HG02884 (cell line): ENCODE measurements at regions not wholly inside any gene's neighbourhood (a gene's known extent, or its start where the extent isn't known, plus 50 kb on each side); places are given as distances from the start of the nearest gene placed in this dataset.

Experiments
- ATAC-seq: cut with Tn5 transposase; IDR thresholded peaks from one replicate; pipeline ENCODE4 v1.9.1; 2021; ENCODE audit warnings: mild to moderate bottlenecking, moderate library complexity; ENCODE audit not compliant: unreplicated experiment

- ATAC-seq: no peak
Measured at GRCh38 chr9:99391937-99392594, 170.0 kb downstream of the SEC61B start.

GRCh38 chr9:99392986-99393385, 170.9 kb downstream of the SEC61B start:
- ATAC-seq: no peak

DNA sequence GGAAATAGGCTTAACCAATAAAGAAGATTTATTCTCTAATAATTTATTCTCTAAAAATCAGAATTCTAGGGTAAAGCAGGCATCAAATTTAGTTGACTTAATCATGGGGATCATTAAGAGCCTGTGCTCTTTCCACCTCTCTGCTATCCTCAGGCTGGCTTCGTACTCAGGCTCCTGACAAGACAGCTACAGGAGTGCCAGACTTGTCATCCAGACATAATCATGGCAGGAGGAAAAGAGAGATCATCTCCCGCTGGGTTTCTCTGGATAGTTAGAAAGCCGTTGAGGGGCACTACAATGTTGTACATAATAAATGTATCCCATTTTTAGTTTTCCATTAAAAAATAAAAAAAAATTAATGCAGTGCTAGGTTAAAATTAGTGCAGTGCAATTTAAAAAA, 171.9 kb downstream of the SEC61B start:
- no peak for ATAC-seq

GRCh38 chr9:99398241-99398640, 176.2 kb downstream of the SEC61B start:
- no peak for ATAC-seq

DNA sequence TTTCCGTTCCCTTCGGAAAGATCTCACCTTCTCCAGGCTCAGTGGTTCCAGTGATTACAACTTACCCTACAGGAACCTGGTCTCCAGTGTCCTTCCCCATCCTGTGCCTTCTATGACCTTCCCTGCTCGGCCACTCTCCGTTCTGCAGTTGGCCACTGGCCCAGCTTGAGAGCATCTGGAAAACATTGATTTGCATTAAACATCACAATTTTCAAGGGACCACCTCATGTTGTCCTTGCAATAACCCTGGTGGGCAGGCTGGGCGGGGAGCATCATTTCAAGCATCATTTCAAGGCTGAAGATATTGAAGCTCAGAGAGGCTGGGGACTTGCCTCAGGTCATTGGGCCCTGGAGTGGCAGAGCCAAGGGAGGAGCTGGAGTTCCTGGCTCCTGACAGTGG, 177.4 kb downstream of the SEC61B start:
- ATAC-seq: no peak

DNA sequence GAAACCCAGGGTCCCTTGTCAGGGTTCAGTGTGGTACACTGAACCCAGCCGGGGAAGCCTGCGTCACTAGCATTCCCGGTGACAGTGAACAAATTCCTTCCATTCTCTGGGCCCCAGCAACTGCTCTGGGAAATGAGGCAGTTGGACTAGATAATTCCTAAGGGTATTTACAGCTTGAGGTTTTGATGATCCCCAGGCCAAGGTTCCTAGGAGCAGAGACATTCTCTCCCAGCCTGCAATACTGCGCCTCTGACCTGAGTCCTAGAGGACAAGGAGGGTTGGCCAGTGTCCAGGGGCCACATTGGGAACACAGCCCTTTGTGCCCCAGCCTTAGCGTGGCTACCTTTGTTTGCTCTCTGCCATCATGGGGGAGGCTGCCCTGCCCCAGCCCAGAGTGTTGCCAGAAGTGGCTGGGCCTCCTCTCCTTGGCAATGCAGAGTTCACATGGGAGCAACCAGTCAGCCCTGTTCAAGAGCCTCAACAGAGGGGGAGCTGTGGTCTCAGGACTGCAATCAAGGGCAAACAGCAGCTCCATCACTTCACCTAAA, 178.2 kb downstream of the SEC61B start:
- ATAC-seq: no peak

- ATAC-seq: no peak
Measured at GRCh38 chr9:99401680-99402504, 179.8 kb downstream of the SEC61B start.

GRCh38 chr9:99403371-99403770, 181.3 kb downstream of the SEC61B start:
- no peak for ATAC-seq

DNA sequence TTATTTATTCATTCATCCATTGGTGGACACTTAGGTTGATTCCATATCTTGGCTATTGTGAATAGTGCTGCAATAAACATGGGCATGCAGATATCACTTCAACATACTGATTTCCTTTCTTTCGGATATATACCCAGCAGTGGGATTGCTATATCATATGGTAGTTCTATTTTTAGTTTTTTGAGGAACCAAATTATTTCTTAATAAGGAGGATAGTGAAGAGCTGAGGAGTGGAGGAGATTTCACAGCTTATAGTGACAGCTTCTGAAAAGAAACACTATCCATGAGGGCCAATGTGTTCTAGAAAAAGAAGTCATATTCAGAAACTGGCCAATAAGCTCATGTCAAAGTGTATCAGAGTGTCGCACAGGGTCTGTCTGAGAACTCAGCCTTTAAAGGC, 183.3 kb downstream of the SEC61B start:
- ATAC-seq: no peak

DNA sequence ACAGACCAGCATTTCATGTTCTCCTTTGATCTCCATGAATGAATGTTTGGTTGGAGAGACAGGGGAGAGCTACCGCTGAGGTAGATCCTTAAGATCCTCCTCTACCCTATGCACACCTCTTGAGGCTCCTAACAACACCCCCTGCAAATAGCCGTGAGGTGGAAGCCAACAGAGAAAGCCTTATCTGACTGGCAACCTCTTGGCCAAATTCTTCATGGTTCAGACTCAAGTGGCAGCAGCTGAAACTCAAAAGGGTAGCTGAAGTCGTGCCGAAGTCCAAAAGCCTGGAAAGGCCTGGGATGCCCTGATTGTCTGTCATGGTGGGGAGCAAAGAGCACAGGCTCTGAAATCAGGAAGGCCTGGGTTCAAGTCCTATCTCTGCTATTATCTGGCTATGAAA, 184.9 kb downstream of the SEC61B start:
- no peak for ATAC-seq

- no peak for ATAC-seq
Measured at GRCh38 chr9:99411068-99411467, 189.0 kb downstream of the SEC61B start.

DNA sequence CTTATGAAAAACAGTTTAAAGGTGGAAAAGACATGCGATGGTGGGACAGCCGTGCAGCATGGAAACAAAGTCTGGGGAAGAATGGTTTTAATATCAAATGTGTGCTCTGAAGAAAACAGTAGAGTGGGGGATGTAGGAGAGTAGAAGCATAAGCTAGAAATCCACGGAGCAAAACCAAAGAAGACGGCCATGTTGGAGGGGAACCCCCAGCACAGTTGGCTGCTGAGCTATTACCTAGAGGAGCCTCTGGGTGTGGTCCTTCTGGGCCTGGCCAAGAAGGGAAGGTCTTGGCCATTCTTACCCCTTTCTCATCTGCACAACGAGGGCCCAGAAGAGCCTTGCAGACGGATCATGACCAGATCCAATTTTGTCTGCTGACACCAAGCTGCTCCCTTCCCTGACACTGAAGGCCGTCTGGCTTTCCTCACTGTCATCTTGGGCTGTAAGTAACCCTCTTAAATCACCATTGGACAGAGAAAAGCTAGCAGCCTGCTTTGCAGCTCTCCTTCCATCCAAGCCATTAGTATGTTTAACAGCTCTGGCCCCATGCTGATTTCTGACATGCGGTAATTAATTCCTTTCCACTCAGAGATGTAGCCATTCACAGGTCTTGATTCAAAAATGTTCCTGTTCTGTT, 189.5 kb downstream of the SEC61B start:
- ATAC-seq: no peak

- no peak for ATAC-seq
Measured at GRCh38 chr9:99412606-99413005, 190.5 kb downstream of the SEC61B start.

- ATAC-seq: no peak
Measured at GRCh38 chr9:99414321-99414720, 192.2 kb downstream of the SEC61B start.

DNA sequence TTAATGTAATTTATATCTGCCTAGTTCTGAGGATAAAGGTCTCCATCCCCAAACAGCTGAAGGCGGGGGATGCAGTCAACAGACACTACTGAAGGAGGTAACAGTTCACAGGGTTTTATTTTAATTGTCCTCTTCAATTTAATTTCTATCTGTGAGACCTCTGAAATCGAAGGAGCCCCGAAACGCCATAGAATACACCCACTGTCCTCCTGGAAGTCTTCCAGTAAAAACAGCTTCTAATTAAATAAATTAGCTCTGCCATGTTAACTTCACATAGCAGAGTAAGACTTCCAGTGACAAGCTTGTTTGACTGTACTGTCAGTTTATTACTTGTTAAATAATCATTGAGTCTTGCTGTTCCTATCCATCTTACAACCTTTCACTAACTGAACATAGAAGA, 193.5 kb downstream of the SEC61B start:
- ATAC-seq: no peak

- no peak for ATAC-seq
Measured at GRCh38 chr9:99416007-99416406, 193.9 kb downstream of the SEC61B start.

DNA sequence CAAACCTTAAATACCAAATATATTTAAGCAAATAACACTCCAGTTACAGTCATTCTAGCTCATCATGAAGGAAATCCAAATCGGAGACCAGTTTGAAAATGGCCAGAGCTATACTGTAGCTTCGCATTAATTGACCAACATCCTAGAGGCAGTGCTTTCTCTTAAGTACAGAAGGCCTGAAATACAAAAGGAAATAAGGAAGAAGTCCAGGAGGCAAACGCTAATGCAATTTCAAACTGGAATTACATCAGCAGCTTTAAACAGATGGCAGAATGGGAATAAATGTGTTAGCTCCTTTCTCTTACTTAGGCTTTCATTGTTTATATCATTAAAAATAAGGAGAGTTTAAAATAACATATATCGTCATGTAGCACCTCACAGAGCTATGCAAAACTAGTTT, 197.0 kb downstream of the SEC61B start:
- no peak for ATAC-seq

GRCh38 chr9:99421369-99421768, 199.3 kb downstream of the SEC61B start:
- ATAC-seq: no peak

DNA sequence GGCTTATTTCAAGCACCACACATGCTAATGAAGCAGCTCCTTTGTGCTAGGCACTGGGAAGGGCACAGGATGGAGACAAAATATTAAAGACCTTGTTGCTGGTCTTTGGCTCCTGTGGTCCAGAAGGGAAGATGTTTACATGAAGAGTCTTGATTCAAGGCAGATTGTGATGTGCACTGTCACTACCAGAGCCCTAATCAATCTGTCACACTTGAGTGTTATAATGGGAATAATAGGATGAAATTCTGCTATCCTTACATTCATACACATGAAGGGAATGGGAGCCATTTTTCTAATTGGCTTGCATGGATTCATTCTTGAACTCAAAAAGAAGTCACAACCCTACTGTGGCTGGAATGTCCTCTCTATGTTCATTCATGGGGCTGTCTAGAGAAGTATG, 203.0 kb downstream of the SEC61B start:
- ATAC-seq: no peak

DNA sequence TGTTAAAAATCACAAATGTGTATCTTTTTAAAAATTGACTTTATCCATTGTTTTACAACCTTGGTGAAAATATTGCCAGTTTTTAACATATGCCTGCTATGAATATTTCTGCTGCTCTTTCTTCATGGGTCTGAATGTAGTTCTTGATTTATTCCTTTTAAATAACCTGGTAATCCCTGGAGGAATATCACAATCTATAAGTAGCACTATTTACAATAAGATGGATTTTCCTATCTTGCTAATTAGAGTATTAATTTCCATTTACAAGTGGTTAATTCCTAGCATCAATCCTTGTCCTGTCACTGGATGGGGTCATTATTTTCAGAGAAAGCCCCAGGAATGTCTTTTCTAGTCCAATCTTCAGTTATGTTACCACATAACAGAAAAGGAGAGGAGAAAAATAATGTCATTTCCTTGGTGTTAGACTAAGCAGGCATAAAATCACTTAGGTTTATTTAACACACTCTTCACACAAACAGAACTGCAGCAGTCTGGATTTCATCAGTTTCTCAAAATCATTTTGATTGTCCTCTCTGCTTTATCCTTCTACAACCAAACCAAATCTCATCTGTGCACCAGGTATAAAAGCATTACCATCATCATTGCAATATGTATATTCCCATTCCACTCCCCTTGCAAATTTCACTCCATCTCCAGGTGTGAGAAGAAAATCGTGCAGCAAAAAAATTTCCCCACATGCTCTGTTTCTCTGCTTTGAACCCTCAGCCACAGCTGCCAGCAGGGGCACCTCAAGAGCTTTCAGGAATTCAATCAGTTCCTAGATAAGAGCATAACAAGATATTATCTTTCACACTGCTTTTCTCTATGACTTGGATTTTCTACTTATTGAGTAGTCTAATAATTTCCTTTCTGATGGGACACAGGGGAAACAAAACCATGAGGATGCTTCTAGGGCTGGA, 204.1 kb downstream of the SEC61B start:
- ATAC-seq: no peak

GRCh38 chr9:99427260-99427659, 205.2 kb downstream of the SEC61B start:
- no peak for ATAC-seq
